C4-2B (cell line): ENCODE measurements at regions not wholly inside any gene's neighbourhood (a gene's known extent, or its start where the extent isn't known, plus 50 kb on each side); places are given as distances from the start of the nearest gene placed in this dataset.

ENCODE experiments used
- CTCF ChIP-seq: fragments of 450-650 bp; conservative IDR thresholded peaks from 2 replicates; pipeline ENCODE4 v1.5.1; 2017; ENCODE audit warnings: mild to moderate bottlenecking
- ZFX ChIP-seq: fragments of 450-650 bp; IDR thresholded peaks from 2 replicates; pipeline ENCODE4 v1.6.1; 2017

GRCh38 chr3:144921710-144922109, 950.1 kb downstream of the DIPK2A start:
- TF ChIP-seq CTCF (no peak), ZFX (no peak)
